GM12872 (cell line): ENCODE measurements at regions not wholly inside any gene's neighbourhood (a gene's known extent, or its start where the extent isn't known, plus 50 kb on each side); places are given as distances from the start of the nearest gene placed in this dataset.

ENCODE experiments used
- TF ChIP-seq, protein P1 (sequence below): IDR thresholded peaks from 3 replicates; pipeline ENCODE4 v1.5.1; 2011; ENCODE audit warnings: low read depth, mild to moderate bottlenecking, low read length, moderate library complexity; ENCODE audit not compliant: insufficient read depth

DNA sequence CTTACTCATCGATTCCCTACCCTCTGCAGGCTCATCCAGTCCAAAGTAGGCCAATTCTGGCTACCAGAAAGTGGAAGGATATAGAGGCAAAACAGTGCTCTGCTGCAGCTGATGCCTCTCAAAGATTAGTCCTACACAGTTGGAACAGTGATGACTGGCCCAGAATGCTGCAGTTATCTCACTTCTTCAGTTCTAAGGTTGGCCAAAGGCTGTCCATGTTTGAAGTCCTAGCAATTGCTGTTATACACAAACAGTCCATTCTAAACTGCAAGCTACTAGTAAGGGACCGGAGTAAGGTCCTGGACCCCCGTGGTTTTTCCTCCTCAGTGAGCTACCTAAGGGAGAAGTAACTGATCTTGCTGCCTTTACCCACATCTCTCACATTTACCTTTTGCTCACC lies 129.1 kb upstream of the NRIP1 start:
- TF ChIP-seq, protein P1, sequence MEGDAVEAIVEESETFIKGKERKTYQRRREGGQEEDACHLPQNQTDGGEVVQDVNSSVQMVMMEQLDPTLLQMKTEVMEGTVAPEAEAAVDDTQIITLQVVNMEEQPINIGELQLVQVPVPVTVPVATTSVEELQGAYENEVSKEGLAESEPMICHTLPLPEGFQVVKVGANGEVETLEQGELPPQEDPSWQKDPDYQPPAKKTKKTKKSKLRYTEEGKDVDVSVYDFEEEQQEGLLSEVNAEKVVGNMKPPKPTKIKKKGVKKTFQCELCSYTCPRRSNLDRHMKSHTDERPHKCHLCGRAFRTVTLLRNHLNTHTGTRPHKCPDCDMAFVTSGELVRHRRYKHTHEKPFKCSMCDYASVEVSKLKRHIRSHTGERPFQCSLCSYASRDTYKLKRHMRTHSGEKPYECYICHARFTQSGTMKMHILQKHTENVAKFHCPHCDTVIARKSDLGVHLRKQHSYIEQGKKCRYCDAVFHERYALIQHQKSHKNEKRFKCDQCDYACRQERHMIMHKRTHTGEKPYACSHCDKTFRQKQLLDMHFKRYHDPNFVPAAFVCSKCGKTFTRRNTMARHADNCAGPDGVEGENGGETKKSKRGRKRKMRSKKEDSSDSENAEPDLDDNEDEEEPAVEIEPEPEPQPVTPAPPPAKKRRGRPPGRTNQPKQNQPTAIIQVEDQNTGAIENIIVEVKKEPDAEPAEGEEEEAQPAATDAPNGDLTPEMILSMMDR = no peak

- TF ChIP-seq, protein P1 = no peak
Measured at GRCh38 chr21:15195104-15195503, 130.3 kb upstream of the NRIP1 start.

GRCh38 chr21:15195768-15196167 lies 131.0 kb upstream of the NRIP1 start:
- TF ChIP-seq, protein P1 = no peak

DNA sequence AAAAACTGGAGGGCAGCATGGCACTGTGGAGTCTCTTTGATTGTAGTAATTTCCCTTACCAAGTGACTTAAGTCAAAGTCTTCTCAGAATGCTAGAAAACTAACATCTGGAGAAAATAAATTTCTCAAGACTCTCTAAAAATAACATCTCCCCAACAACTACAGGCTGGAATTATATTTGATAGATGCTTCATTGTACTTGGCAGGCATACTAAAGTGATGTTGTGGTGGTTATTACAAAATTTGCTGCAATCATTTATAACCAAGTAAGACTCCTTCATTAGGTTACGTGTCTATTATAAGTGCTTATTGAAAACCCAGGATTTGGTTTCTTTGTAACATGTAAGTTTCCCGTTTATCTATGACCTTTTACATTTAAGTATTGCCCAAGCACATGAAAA lies 132.9 kb upstream of the NRIP1 start:
- TF ChIP-seq, protein P1 = no peak

GRCh38 chr21:15199414-15200383 lies 134.9 kb upstream of the NRIP1 start:
- TF ChIP-seq, protein P1 = no peak

GRCh38 chr21:15203740-15204139 lies 138.9 kb upstream of the NRIP1 start:
- TF ChIP-seq, protein P1 = no peak

GRCh38 chr21:15204140-15204969 lies 139.6 kb upstream of the NRIP1 start:
- TF ChIP-seq, protein P1 = no peak
